ENCODE measurements at regions not wholly inside any gene's neighbourhood (a gene's known extent, or its start where the extent isn't known, plus 50 kb on each side); places are given as distances from the start of the nearest gene placed in this dataset.
"Not testable (repeated sequence)": the region's sequence is repeated elsewhere in the genome, so short reads cannot be mapped to it uniquely, and the experiment has no call there.

DNA sequence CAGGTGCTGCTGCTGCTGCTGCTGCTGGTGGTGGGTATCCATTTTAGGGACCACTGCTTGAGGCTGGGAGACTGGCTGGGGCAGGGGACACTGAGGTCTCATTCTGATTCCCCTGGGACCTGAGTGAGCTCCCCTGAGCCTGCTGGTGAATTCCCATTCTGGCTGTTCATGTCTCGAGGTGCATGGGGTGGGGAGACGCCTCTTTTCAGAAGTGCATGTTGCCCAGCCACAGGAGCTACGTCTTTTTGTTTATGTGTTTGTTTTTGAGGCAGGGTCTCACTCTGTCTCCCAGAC lies 133.4 kb downstream of the RHOU start:
- DNase-seq (ENCODE audit: low read depth in 2 of 2) = no peak

DNA sequence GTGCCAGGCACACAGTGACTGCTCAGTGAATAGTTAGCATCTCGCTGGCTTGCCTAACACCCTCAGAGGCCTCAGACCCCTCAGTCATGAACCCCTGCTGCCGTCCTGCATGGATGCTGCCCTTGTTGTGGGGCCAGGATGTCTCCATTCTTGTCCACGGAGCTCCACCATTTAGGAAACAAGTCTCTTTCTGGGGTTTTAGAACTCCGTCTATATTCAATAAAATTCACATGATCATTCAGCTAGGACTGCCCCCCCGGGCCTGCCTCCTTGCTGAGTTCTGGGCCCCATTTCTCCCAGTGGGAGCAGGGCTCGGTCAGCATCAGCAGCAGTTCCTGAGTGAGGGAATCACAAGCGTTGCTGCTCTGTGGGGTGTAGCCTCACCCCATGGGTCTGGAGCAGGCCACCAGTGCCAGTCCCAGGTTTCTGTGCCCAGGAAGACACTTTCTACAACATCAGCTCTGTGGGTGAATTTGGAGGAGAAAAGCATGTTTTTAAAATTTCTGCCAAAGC lies 134.1 kb downstream of the RHOU start:
- no peak for DNase-seq (ENCODE audit: low read depth in 2 of 2)

DNA sequence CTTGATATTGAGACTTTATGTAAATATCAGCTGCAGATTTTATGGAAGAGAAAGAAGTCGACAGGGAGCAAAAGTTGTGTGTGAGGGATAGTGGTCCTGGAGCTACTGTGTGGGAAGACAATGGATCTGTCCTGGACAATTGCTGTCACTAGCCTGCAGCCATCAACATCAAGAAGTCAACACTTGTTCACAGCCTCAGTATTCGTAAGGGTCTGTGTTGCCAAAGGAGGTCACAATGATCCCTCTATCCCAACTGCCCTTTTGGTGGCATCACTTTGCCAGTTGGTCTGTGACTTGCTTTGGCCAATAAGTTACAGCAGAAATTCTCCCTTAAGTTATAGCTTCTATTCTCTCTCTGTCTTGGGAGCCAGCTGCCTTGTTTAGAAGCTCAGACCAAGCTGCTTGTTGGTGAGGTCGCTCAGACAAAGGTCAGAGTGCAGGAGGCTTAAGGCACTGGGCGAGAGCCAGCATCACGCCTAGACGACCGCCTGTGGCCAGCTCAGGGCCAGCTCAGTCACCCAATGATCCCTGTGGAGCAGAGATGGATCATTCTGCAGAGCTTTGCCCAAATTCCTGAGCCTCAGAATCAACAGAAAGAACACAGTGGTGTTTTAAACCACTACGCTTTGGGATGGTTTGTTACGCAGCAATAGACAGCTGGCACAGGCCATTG lies 134.9 kb downstream of the RHOU start:
- no peak for DNase-seq (ENCODE audit: low read depth in 2 of 2)

GRCh38 chr1:228871314-228872061 lies 136.2 kb downstream of the RHOU start:
- no peak for DNase-seq (ENCODE audit: low read depth in 2 of 2)

GRCh38 chr1:228872080-228872479 lies 136.8 kb downstream of the RHOU start:
- no peak for DNase-seq (ENCODE audit: low read depth in 2 of 2)

DNA sequence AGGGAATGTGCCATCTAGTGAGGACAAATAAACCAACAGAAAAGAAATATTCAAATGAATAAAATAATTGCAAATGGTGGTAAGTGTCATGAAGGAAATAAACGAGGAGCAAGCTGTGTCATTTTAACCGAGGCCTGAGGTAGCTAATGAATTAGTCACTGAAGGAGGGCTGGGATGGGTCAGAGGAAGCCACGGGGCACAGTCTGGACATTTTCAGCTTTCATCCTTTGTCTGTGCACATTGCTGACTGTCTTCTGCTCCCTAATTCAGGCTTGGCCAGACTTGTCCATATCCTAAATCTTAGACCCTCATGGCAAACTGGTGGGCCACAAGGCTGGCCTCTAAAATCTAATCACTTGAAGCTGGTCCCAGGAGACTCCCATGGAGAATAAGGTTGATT lies 138.4 kb downstream of the RHOU start:
- no peak for DNase-seq (ENCODE audit: low read depth in 2 of 2)

DNA sequence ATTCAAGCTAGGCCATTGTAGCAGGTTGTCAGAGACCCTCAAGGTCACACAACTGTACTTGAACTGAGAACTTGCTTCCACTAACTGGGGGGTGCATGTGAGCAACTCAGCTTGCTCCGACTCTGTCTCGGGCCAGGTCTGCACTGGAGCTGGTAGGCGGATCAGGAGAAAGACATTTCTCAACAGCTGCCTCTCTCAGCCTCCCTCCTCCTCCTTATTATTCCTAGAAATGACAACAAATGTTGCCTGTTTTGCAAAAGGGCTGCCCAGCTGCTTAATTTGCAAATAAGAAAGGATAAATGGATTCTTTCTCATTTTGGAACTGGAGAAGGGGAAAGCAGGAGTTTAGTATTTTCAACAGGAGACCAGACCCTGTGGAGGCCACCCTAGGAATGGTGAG lies 140.5 kb downstream of the RHOU start:
- no peak for DNase-seq (ENCODE audit: low read depth in 2 of 2)

- DNase-seq (ENCODE audit: low read depth in 2 of 2) = no peak
Observed at GRCh38 chr1:228876187-228876586, 140.9 kb downstream of the RHOU start.

DNA sequence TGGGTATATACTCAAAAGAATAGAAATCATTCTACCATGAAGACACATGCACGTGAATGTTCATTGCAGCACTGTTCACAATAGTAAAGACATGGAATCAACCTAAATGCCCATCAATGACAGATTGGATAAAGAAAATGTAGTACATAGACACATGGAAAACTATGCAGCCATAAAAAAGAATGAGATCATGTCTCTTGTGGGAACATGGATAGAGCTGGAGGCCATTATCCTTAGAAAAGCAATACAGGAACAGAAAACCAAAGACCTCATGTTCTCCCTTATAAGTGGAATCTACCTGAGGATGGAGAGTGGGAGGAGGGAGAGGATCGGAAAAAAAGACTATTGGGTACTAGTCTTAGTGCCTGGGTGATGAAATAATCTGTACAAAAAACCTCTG lies 143.9 kb downstream of the RHOU start:
- no peak for DNase-seq (ENCODE audit: low read depth in 2 of 2)

GRCh38 chr1:228882041-228882770 lies 146.9 kb downstream of the RHOU start:
- DNase-seq (ENCODE audit: low read depth in 2 of 2) = no peak

DNA sequence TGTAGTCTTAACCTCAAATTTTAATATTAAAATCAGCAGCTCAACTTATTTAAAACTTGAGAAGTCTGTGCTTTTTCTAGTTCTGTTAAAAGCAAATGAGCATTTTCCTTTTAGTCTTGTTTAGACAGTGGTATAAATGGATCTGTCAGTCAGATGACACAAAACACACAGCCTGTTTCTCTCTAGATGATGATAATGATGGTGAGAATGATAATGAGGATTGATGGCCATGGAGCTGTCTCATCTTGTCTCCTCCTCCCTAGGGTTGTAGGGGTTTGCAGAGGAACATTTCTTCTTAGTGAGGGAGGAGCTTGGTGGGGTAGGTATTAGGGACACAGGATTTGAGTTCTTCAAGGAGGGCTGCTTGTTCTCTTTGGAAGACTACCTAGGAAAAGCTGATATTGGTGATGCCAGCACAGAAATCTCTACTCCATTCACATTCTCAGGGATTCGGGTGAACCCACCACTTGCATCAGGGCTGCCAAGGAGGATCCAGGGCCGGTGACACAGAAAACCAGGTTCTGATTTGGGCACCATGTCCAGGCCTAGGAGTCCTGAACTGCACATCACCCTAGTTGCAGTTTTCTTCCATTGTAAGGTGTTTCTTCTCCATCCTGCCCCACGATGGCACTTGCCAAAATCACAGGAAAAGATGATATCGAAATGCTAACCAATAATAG lies 147.6 kb downstream of the RHOU start:
- DNase-seq (ENCODE audit: low read depth in 2 of 2) = no peak

DNA sequence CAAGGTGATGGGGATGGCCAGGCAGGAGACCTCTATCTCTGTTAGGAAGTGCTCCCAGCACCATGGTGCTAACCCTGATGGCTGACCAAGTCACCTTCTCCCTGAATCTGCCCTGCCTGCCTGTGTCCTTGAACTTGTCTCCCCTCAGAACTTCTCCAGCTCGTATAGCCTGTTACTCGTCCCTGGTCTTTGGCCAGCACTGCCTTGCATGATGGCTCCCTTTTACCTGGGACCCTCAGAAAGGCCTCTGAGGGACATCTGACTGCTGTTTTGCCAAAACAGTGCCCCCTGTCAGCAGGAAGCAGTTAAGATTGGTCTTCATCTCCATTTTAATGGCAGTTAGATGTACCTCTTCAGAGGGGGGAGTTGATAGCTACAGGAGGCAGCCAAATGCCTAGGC lies 148.3 kb downstream of the RHOU start:
- no peak for DNase-seq (ENCODE audit: low read depth in 2 of 2)

GRCh38 chr1:228884196-228884595 lies 148.9 kb downstream of the RHOU start:
- no peak for DNase-seq (ENCODE audit: low read depth in 2 of 2)

DNA sequence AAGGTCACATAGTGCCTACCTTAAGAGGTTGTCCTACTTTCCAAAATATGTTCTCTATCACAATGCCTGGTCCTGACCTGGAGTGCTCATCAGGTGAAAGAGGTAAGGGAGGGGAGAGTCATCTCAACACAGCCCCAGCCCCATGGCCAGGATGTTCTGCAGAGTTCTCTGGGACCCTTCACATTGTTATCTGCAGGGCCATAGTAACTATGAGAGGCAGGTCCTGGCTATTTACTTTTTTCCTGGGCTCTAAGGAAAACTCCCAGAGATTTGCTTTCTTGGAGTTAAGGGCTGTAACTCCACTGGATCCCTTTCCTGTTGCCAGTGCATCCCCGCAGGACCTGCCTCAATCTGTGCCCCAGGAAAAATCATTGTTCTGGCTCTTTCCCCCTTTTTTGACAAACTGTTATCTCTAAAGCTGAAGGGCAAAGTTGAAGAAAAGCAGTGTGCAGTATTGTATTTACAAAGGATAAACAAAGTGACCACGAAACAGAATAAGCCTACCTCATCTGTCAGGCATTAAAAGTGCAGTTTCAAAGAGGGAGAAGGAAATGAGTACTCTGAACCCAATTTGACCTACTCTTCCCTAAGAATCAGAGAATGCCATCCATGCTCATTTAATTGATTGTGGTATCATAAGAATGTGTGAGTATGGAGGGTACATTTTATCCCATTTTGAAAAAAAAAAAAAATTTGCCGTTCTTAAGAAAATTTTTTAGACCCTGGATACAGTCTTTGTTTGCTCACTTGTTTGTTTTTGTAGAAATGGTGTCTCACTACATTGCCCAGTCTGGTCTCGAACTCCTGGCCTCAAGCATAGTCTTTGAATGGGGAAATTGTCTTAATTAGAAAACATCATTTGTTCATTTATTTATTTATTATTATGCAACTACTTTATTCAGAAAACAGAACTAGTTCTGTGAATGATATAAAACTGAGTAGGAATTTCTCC lies 149.6 kb downstream of the RHOU start:
- no peak for DNase-seq (ENCODE audit: low read depth in 2 of 2)

GRCh38 chr1:228885845-228886244 lies 150.6 kb downstream of the RHOU start:
- no peak for DNase-seq (ENCODE audit: low read depth in 2 of 2)

- no peak for DNase-seq (ENCODE audit: low read depth in 2 of 2)
Observed at GRCh38 chr1:228887101-228887500, 151.8 kb downstream of the RHOU start.

DNA sequence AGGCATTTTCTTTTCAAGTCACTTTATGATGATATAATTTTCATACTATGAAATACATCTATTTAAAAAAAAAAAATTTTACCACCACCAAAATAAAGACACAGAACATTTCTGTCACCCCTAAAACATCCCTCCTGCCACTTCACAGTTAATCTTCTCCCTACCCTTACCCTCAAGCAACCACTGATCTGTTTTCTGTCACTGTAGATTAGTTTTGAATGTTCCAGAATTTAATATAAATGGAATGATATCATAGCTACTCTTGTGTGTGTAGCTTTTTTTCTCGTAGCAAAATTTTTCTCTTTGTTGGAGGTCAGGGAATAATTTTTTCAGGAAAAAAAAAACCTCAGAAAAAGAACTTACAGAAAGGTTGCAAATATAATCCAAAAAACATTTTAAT lies 152.7 kb downstream of the RHOU start:
- no peak for DNase-seq (ENCODE audit: low read depth in 2 of 2)

GRCh38 chr1:228889289-228889688 lies 154.0 kb downstream of the RHOU start:
- no peak for DNase-seq (ENCODE audit: low read depth in 2 of 2)

DNA sequence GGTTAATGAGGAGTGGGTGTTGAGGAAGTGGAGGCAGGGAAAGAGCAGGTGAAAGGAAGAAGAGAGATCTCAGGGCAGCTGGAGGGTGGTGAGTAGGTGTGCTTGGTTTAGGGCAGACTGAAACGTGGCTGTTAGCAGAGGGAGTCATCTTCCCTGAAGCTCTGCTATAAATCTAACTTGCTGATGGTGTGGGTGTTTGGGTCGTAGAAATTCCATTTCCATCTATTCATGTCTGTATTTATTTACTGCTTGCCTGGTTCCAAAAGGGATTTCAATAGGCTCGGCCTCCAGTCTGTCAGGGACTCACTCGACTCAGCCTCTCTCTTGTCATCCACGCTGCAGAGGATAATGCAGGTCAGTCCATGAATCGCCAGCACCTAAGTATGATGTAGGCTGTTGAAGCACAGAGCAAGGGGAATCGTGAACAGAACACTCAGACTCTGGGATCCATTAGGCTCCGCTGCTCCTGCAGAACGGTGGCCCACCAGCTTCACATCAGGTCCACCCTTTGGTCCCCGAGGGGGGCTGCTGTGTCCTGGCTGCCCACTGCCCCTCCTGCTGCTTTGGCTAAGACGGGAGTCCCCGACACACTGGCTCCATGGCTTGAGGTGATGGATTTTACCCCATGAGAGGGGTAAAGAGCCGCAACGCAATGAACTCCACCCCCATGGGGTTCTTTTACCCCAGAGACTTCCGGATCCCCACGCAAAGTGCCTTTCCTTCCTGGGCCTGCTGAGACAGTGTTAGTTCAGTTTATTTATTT lies 156.2 kb downstream of the RHOU start:
- no peak for DNase-seq (ENCODE audit: low read depth in 2 of 2)

DNA sequence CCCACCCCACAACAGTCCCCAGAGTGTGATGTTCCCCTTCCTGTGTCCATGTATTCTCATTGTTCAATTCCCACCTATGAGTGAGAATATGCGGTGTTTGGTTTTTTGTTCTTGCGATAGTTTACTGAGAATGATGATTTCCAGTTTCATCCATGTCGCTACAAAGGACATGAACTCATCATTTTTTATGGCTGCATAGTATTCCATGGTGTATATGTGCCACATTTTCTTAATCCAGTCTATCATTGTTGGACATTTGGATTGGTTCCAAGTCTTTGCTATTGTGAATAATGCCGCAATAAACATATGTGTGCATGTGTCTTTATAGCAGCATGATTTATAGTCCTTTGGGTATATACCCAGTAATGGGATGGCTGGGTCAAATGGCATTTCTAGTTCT lies 156.9 kb downstream of the RHOU start:
- not testable (repeated sequence) for DNase-seq (ENCODE audit: low read depth in 2 of 2)

All from stimulated activated CD8-positive, alpha-beta memory T cell treated with anti-CD3 and anti-CD28 coated beads, Interleukin-7, amount 100 ng/mL, for 1 hour (primary cell).